ENCODE measurements at regions not wholly inside any gene's neighbourhood (a gene's known extent, or its start where the extent isn't known, plus 50 kb on each side); places are given as distances from the start of the nearest gene placed in this dataset.

- TF ChIP-seq, protein P1, sequence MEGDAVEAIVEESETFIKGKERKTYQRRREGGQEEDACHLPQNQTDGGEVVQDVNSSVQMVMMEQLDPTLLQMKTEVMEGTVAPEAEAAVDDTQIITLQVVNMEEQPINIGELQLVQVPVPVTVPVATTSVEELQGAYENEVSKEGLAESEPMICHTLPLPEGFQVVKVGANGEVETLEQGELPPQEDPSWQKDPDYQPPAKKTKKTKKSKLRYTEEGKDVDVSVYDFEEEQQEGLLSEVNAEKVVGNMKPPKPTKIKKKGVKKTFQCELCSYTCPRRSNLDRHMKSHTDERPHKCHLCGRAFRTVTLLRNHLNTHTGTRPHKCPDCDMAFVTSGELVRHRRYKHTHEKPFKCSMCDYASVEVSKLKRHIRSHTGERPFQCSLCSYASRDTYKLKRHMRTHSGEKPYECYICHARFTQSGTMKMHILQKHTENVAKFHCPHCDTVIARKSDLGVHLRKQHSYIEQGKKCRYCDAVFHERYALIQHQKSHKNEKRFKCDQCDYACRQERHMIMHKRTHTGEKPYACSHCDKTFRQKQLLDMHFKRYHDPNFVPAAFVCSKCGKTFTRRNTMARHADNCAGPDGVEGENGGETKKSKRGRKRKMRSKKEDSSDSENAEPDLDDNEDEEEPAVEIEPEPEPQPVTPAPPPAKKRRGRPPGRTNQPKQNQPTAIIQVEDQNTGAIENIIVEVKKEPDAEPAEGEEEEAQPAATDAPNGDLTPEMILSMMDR (IDR thresholded peaks at IDR 0.05; ENCODE audit: low read depth, low read length, poor library complexity, severe bottlenecking) = no peak
- TF ChIP-seq EZH2phosphoT487 (IDR thresholded peaks at IDR 0.05; ENCODE audit: borderline replicate concordance, low read length) = no peak
Measured at GRCh38 chr2:51344886-51345285, 313.0 kb upstream of the NRXN1 start.

All from DOHH2 (cell line).